ENCODE measurements at regions not wholly inside any gene's neighbourhood (a gene's known extent, or its start where the extent isn't known, plus 50 kb on each side); places are given as distances from the start of the nearest gene placed in this dataset.
"Not testable (repeated sequence)": the region's sequence is repeated elsewhere in the genome, so short reads cannot be mapped to it uniquely, and the experiment has no call there.

DNA sequence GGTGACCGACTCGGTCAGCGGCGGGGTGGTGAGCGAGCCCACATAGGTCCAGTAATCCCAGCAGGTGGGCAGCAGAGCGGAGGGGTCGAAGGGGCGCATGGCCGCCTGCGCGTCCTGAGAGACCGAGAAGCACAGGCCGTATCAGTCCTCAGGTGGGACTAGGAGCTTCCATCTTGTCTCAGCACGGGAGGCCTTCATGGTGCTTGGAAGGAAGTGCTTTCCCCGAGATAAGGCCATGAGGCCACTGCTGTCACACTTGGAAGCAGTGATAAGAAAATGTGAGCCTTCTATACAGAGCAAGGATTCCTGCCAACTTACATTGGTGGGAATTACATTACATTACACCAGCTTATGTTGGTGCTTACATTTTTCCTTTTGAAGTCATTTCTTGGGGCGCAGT lies 62.6 kb upstream of the METTL9 start:
- DNase-seq = not testable (repeated sequence)

GRCh38 chr16:21537598-21537997 lies 61.8 kb upstream of the METTL9 start:
- not testable (repeated sequence) for DNase-seq

- DNase-seq = not testable (repeated sequence)
Observed at GRCh38 chr16:21539107-21539618, 60.2 kb upstream of the METTL9 start.

DNA sequence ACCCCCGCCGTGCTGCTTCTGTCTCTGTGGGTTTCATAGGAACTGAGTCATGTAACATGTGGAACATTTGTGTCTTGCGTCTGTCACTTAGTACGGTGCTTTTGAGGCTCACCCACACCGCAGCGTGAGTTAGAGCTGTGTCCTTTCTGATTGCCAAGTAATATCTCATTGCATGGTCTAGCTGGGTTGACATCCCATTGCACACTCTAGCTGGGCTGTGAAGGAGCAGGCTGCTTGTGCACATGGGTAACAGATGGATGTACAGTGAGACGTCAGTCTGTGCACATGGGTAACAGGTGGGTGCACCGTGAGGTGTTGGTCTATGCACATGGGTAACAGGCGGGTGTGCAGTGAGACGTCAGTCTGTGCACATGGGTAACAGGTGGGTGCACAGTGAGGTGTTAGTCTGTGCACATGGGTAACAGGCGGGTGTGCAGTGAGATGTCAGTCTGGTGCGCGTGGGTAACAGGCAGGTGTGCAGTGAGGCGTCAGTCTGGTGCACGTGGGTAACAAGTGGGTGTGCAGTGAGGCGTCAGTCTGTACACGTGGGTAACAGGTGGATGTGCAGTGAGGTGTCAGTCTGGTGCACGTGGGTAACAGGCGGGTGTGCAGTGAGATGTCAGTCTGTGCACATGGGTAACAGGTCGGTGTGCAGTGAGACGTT lies 58.5 kb upstream of the METTL9 start:
- not testable (repeated sequence) for DNase-seq

DNA sequence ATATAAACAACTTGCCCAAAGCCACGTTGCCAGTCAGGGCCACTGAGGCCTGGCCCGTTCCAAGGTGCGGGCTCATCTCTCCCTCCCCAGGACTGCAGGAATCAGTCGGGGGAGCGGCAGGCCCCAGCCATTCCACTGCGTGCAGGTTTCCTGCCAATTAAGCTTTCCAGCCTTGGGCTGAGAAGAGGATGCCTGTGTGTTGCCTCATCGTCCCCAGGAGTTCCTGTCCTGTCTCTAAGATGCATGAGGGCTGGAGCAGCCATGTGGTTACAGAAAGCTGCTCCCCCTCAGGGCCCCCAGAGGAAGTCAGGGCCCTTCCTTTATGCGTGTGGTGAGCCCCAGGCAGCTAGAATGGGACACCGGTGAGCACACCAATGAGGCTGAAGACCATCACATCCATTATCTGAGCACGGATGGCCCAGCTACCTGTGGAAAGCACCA lies 57.7 kb upstream of the METTL9 start:
- not testable (repeated sequence) for DNase-seq

- DNase-seq = not testable (repeated sequence)
Observed at GRCh38 chr16:21542075-21542474, 57.3 kb upstream of the METTL9 start.

- DNase-seq = not testable (repeated sequence)
Observed at GRCh38 chr16:21542491-21543124, 56.8 kb upstream of the METTL9 start.

- not testable (repeated sequence) for DNase-seq
Observed at GRCh38 chr16:21543151-21543836, 56.1 kb upstream of the METTL9 start.

GRCh38 chr16:21545664-21546326 lies 53.6 kb upstream of the METTL9 start:
- DNase-seq = not testable (repeated sequence)

GRCh38 chr16:21549396-21549795 lies 50.0 kb upstream of the METTL9 start:
- not testable (repeated sequence) for DNase-seq

Data from NCI-H524 treated with DMSO at 0.1 percent for 48 hours (cell line).